ENCODE measurements at regions not wholly inside any gene's neighbourhood (a gene's known extent, or its start where the extent isn't known, plus 50 kb on each side); places are given as distances from the start of the nearest gene placed in this dataset.

- no peaks in the 10 kb centered on the region for H3K27me3 Mint-ChIP-seq
- no peak overlapping the region for H3K27ac Mint-ChIP-seq
- H3K4me3 Mint-ChIP-seq: no peak overlapping the region
- peaks cover 6% of the 10 kb centered on the region for H3K9me3 Mint-ChIP-seq
- DNase-seq: no peak
- H3K36me3 Mint-ChIP-seq (ENCODE audit: low read depth): no peaks in the 10 kb centered on the region
- no peaks in the 10 kb centered on the region for H3K4me1 Mint-ChIP-seq
- CTCF ChIA-PET: no interaction called here
- POLR2A ChIA-PET: no interaction called here
Measured at GRCh38 chr4:136575146-136575545, 957.1 kb downstream of the PCDH18 start.

- ChIA-PET CTCF (no interaction called here), POLR2A (no interaction called here)
- no peaks in the 10 kb centered on the region for H3K4me1 Mint-ChIP-seq
- no peak for DNase-seq
- peaks cover 6% of the 10 kb centered on the region for H3K9me3 Mint-ChIP-seq
- H3K27me3 Mint-ChIP-seq: no peaks in the 10 kb centered on the region
- no peak overlapping the region for H3K27ac Mint-ChIP-seq
- H3K36me3 Mint-ChIP-seq (ENCODE audit: low read depth): no peaks in the 10 kb centered on the region
- no peak overlapping the region for H3K4me3 Mint-ChIP-seq
Measured at GRCh38 chr4:136573460-136573859, 958.8 kb downstream of the PCDH18 start.

GRCh38 chr4:136571315-136571714 is 961.0 kb downstream of the PCDH18 start:
- no peak for DNase-seq
- Mint-ChIP-seq H3K27me3 (no peaks in the 10 kb centered on the region), H3K4me3 (no peak overlapping the region), H3K9me3 (peaks cover 6% of the 10 kb centered on the region), H3K36me3 (ENCODE audit: low read depth) (no peaks in the 10 kb centered on the region), H3K27ac (no peak overlapping the region), H3K4me1 (no peaks in the 10 kb centered on the region)
- ChIA-PET POLR2A (no interaction called here), CTCF (no interaction called here)

- POLR2A ChIA-PET: no interaction called here
- DNase-seq: no peak
- H3K4me3 Mint-ChIP-seq: no peak overlapping the region
Measured at GRCh38 chr4:136562834-136563233, 969.5 kb downstream of the PCDH18 start.

GRCh38 chr4:136558940-136559494 is 973.3 kb downstream of the PCDH18 start:
- no peak for DNase-seq
- Mint-ChIP-seq H3K27ac (no peak overlapping the region), H3K4me3 (no peak overlapping the region), H3K9me3 (peaks cover 1% of the 10 kb centered on the region), H3K36me3 (ENCODE audit: low read depth) (no peaks in the 10 kb centered on the region), H3K27me3 (no peaks in the 10 kb centered on the region), H3K4me1 (no peaks in the 10 kb centered on the region)
- CTCF ChIA-PET: no interaction called here
- POLR2A ChIA-PET: no interaction called here

More at GRCh38 chr4:136562834-136563233, 969.5 kb downstream of the PCDH18 start:
- Mint-ChIP-seq H3K27me3 (no peaks in the 10 kb centered on the region), H3K4me1 (no peaks in the 10 kb centered on the region), H3K9me3 (no peaks in the 10 kb centered on the region), H3K36me3 (ENCODE audit: low read depth) (no peaks in the 10 kb centered on the region), H3K27ac (no peak overlapping the region)
- CTCF ChIA-PET: no interaction called here

- POLR2A ChIA-PET: no interaction called here
- Mint-ChIP-seq H3K4me1 (no peaks in the 10 kb centered on the region), H3K9me3 (peaks cover 1% of the 10 kb centered on the region), H3K27ac (no peak overlapping the region), H3K36me3 (ENCODE audit: low read depth) (no peaks in the 10 kb centered on the region), H3K4me3 (no peak overlapping the region), H3K27me3 (no peaks in the 10 kb centered on the region)
- CTCF ChIA-PET: no interaction called here
- DNase-seq: no peak
Measured at GRCh38 chr4:136557396-136557795, 974.9 kb downstream of the PCDH18 start.

- CTCF ChIA-PET: no interaction called here
- DNase-seq: no peak
Measured at GRCh38 chr4:136554033-136554432, 978.3 kb downstream of the PCDH18 start.

GRCh38 chr4:136551753-136552152 is 980.5 kb downstream of the PCDH18 start:
- Mint-ChIP-seq H3K9me3 (peaks cover 1% of the 10 kb centered on the region), H3K27ac (no peak overlapping the region), H3K27me3 (no peaks in the 10 kb centered on the region), H3K4me1 (no peaks in the 10 kb centered on the region), H3K4me3 (no peak overlapping the region), H3K36me3 (ENCODE audit: low read depth) (no peaks in the 10 kb centered on the region)
- POLR2A ChIA-PET: no interaction called here
- CTCF ChIA-PET: no interaction called here
- no peak for DNase-seq

More at GRCh38 chr4:136554033-136554432, 978.3 kb downstream of the PCDH18 start:
- H3K4me3 Mint-ChIP-seq: no peak overlapping the region
- no peaks in the 10 kb centered on the region for H3K36me3 Mint-ChIP-seq (ENCODE audit: low read depth)
- H3K9me3 Mint-ChIP-seq: peaks cover 1% of the 10 kb centered on the region
- no peaks in the 10 kb centered on the region for H3K27me3 Mint-ChIP-seq
- H3K27ac Mint-ChIP-seq: no peak overlapping the region
- H3K4me1 Mint-ChIP-seq: no peaks in the 10 kb centered on the region
- POLR2A ChIA-PET: no interaction called here

GRCh38 chr4:136540747-136541146 is 991.5 kb downstream of the PCDH18 start:
- ChIA-PET POLR2A (no interaction called here), CTCF (no interaction called here)
- no peaks in the 10 kb centered on the region for H3K9me3 Mint-ChIP-seq

GRCh38 chr4:136528131-136528530 is 1004.2 kb downstream of the PCDH18 start:
- H3K27ac Mint-ChIP-seq: no peak overlapping the region
- ChIA-PET POLR2A (no interaction called here), CTCF (no interaction called here)
- no peaks in the 10 kb centered on the region for H3K4me1 Mint-ChIP-seq
- peaks cover 2% of the 10 kb centered on the region for H3K9me3 Mint-ChIP-seq
- no peaks in the 10 kb centered on the region for H3K27me3 Mint-ChIP-seq
- DNase-seq: no peak
- H3K4me3 Mint-ChIP-seq: no peak overlapping the region
- H3K36me3 Mint-ChIP-seq (ENCODE audit: low read depth): no peaks in the 10 kb centered on the region

More at GRCh38 chr4:136540747-136541146, 991.5 kb downstream of the PCDH18 start:
- no peaks in the 10 kb centered on the region for H3K36me3 Mint-ChIP-seq (ENCODE audit: low read depth)
- no peaks in the 10 kb centered on the region for H3K4me1 Mint-ChIP-seq
- DNase-seq: no peak
- H3K27me3 Mint-ChIP-seq: no peaks in the 10 kb centered on the region
- H3K4me3 Mint-ChIP-seq: no peak overlapping the region
- H3K27ac Mint-ChIP-seq: no peak overlapping the region

- Mint-ChIP-seq H3K9me3 (peaks cover 2% of the 10 kb centered on the region), H3K27me3 (no peaks in the 10 kb centered on the region), H3K4me3 (no peak overlapping the region), H3K27ac (no peak overlapping the region), H3K36me3 (ENCODE audit: low read depth) (no peaks in the 10 kb centered on the region), H3K4me1 (no peaks in the 10 kb centered on the region)
- DNase-seq: no peak
- ChIA-PET POLR2A (no interaction called here), CTCF (no interaction called here)
Measured at GRCh38 chr4:136526517-136526916, 1005.8 kb downstream of the PCDH18 start.

- Mint-ChIP-seq H3K36me3 (ENCODE audit: low read depth) (no peaks in the 10 kb centered on the region), H3K9me3 (peaks cover 2% of the 10 kb centered on the region), H3K4me1 (no peaks in the 10 kb centered on the region), H3K4me3 (no peak overlapping the region), H3K27ac (no peak overlapping the region), H3K27me3 (no peaks in the 10 kb centered on the region)
- ChIA-PET POLR2A (no interaction called here), CTCF (no interaction called here)
- DNase-seq: no peak
Measured at GRCh38 chr4:136524039-136524438, 1008.3 kb downstream of the PCDH18 start.

- no peaks in the 10 kb centered on the region for H3K4me1 Mint-ChIP-seq
- H3K27me3 Mint-ChIP-seq: no peaks in the 10 kb centered on the region
- H3K27ac Mint-ChIP-seq: no peak overlapping the region
- ChIA-PET POLR2A (no interaction called here), CTCF (no interaction called here)
- H3K4me3 Mint-ChIP-seq: no peak overlapping the region
- DNase-seq: no peak
- H3K9me3 Mint-ChIP-seq: no peaks in the 10 kb centered on the region
- H3K36me3 Mint-ChIP-seq (ENCODE audit: low read depth): no peaks in the 10 kb centered on the region
Measured at GRCh38 chr4:136516371-136516770, 1015.9 kb downstream of the PCDH18 start.

GRCh38 chr4:136505020-136505419 is 1027.3 kb downstream of the PCDH18 start:
- POLR2A ChIA-PET: no interaction called here

GRCh38 chr4:136495851-136496250 is 1036.4 kb downstream of the PCDH18 start:
- ChIA-PET CTCF (no interaction called here), POLR2A (no interaction called here)
- DNase-seq: no peak
- H3K27ac Mint-ChIP-seq: no peak overlapping the region
- H3K9me3 Mint-ChIP-seq: peaks cover 3% of the 10 kb centered on the region
- H3K4me3 Mint-ChIP-seq: no peak overlapping the region
- no peaks in the 10 kb centered on the region for H3K36me3 Mint-ChIP-seq (ENCODE audit: low read depth)
- no peaks in the 10 kb centered on the region for H3K27me3 Mint-ChIP-seq
- no peaks in the 10 kb centered on the region for H3K4me1 Mint-ChIP-seq

More at GRCh38 chr4:136505020-136505419, 1027.3 kb downstream of the PCDH18 start:
- H3K36me3 Mint-ChIP-seq (ENCODE audit: low read depth): no peaks in the 10 kb centered on the region
- H3K27me3 Mint-ChIP-seq: no peaks in the 10 kb centered on the region
- no peak overlapping the region for H3K27ac Mint-ChIP-seq
- no peaks in the 10 kb centered on the region for H3K9me3 Mint-ChIP-seq
- H3K4me1 Mint-ChIP-seq: no peaks in the 10 kb centered on the region
- H3K4me3 Mint-ChIP-seq: no peak overlapping the region
- CTCF ChIA-PET: no interaction called here
- no peak for DNase-seq
